Thoracic aorta (tissue), 2 donors: ENCODE measurements at regions not wholly inside any gene's neighbourhood (a gene's known extent, or its start where the extent isn't known, plus 50 kb on each side); places are given as distances from the start of the nearest gene placed in this dataset.

Experiments
- ATAC-seq: fragments of 150-250 bp; one replicate; pipeline ENCODE4 v1.8.0; 2017; ENCODE audit warnings: low read depth; ENCODE audit not compliant: insufficient number of reproducible peaks, low FRiP score
- DNase-seq: peaks from one replicate; pipeline ENCODE4 v3.0.0-alpha.2; 2020; ENCODE audit warnings: low spot score
- H3K27ac ChIP-seq, 2 donors: fragments of 200-600 bp; sonication (generic); 1 replicate in 1 of 2; 2 replicates in 1 of 2; pipeline ENCODE4 v1.5.1; 2016; ENCODE audit warnings: mild to moderate bottlenecking in 2 of 2, moderate library complexity in 2 of 2
- H3K27me3 ChIP-seq: fragments of 200-600 bp; sonication (generic); replicated peaks from 2 replicates; pipeline ENCODE4 v1.6.0; 2016; ENCODE audit warnings: mild to moderate bottlenecking; ENCODE audit not compliant: insufficient read depth
- H3K36me3 ChIP-seq: fragments of 200-600 bp; sonication (generic); one replicate; pipeline ENCODE4 v1.5.1; 2016
- H3K4me1 ChIP-seq, 2 donors: fragments of 200-600 bp; sonication (generic); 1 replicate in 1 of 2; 2 replicates in 1 of 2; pipeline versions ENCODE4 v1.5.1 to v1.6.0; 2016; ENCODE audit warnings: low read depth in 2 of 2, mild to moderate bottlenecking in 1 of 2; ENCODE audit not compliant: control insufficient read depth in 1 of 2
- H3K4me3 ChIP-seq: fragments of 200-600 bp; sonication (generic); 2 replicates; pipeline ENCODE4 v1.5.1; 2016; ENCODE audit warnings: mild to moderate bottlenecking
- H3K9me3 ChIP-seq: fragments of 200-600 bp; sonication (generic); 2 replicates; pipeline ENCODE4 v1.5.1; 2016
- CTCF ChIP-seq: fragments of 200-600 bp; sonication (generic); IDR thresholded peaks from one replicate; pipeline ENCODE4 v1.5.1; 2019; ENCODE audit warnings: antibody characterized with exemption

- H3K4me3 ChIP-seq = no peak overlapping the region
- no peak for TF ChIP-seq CTCF
- H3K27me3 ChIP-seq = no peaks in the 10 kb centered on the region
- DNase-seq (no peak), ATAC-seq (no peak)
- no peaks in the 10 kb centered on the region for H3K36me3 ChIP-seq
- no peak overlapping the region for H3K27ac ChIP-seq
- H3K9me3 ChIP-seq = no peaks in the 10 kb centered on the region
- H3K4me1 ChIP-seq = no peaks in the 10 kb centered on the region
Observed at GRCh38 chr5:112657804-112658203, 79.9 kb upstream of the APC start.

- H3K36me3 ChIP-seq = no peaks in the 10 kb centered on the region
- no peak for TF ChIP-seq CTCF
- no peaks in the 10 kb centered on the region for H3K27me3 ChIP-seq
- H3K9me3 ChIP-seq = no peaks in the 10 kb centered on the region
- no peak overlapping the region for H3K4me3 ChIP-seq
- ATAC-seq (no peak), DNase-seq (no peak)
- H3K27ac ChIP-seq = no peak overlapping the region
- no peaks in the 10 kb centered on the region for H3K4me1 ChIP-seq
Observed at GRCh38 chr5:112660359-112660758, 77.3 kb upstream of the APC start.

- Histone ChIP-seq H3K27me3 (no peaks in the 10 kb centered on the region), H3K4me1 (no peaks in the 10 kb centered on the region), H3K4me3 (no peak overlapping the region), H3K9me3 (no peaks in the 10 kb centered on the region), H3K27ac (no peak overlapping the region), H3K36me3 (no peaks in the 10 kb centered on the region)
- DNase-seq = no peak
- ATAC-seq = no peak
- TF ChIP-seq CTCF = no peak
Observed at GRCh38 chr5:112663146-112663545, 74.5 kb upstream of the APC start.

- H3K36me3 ChIP-seq = no peaks in the 10 kb centered on the region
- no peak for DNase-seq
- H3K4me1 ChIP-seq = no peaks in the 10 kb centered on the region
- no peak for TF ChIP-seq CTCF
- no peak overlapping the region for H3K27ac ChIP-seq
- no peaks in the 10 kb centered on the region for H3K9me3 ChIP-seq
- H3K27me3 ChIP-seq = no peaks in the 10 kb centered on the region
- H3K4me3 ChIP-seq = no peak overlapping the region
- no peak for ATAC-seq
Observed at GRCh38 chr5:112668016-112668415, 69.7 kb upstream of the APC start.

GRCh38 chr5:112668911-112669310 lies 68.8 kb upstream of the APC start:
- ATAC-seq = no peak
- no peaks in the 10 kb centered on the region for H3K27me3 ChIP-seq
- no peak overlapping the region for H3K27ac ChIP-seq
- DNase-seq = no peak
- H3K36me3 ChIP-seq = no peaks in the 10 kb centered on the region
- no peaks in the 10 kb centered on the region for H3K4me1 ChIP-seq
- no peaks in the 10 kb centered on the region for H3K9me3 ChIP-seq
- TF ChIP-seq CTCF = no peak
- H3K4me3 ChIP-seq = no peak overlapping the region
